AG20443 (cell line): ENCODE measurements at regions not wholly inside any gene's neighbourhood (a gene's known extent, or its start where the extent isn't known, plus 50 kb on each side); places are given as distances from the start of the nearest gene placed in this dataset.
"Not testable (repeated sequence)": the region's sequence is repeated elsewhere in the genome, so short reads cannot be mapped to it uniquely, and the experiment has no call there.

ENCODE experiments used
- DNase-seq: peaks from one replicate; pipeline ENCODE4 v3.0.0; 2012; ENCODE audit warnings: low spot score, mixed read lengths

DNA sequence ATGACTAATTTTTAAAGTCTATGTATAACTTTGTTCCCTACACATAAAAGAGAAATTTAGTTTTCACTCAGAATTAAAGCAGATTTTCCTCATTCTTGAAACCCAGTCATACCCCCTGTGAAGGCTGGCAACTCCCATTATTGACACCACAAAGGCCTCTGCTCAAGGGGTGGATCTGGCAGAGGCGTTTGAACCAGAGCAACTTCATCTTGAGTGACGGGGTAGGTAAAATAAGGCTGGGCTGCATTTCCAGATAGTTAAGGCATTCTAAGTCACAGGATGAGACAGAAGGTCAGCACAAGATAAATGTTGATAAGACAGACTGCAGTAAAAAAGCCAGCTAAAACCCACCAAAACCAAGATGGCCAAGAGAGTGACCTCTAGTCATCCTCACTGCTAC is 177.2 kb upstream of the OR13F1 start:
- no peak for DNase-seq

DNA sequence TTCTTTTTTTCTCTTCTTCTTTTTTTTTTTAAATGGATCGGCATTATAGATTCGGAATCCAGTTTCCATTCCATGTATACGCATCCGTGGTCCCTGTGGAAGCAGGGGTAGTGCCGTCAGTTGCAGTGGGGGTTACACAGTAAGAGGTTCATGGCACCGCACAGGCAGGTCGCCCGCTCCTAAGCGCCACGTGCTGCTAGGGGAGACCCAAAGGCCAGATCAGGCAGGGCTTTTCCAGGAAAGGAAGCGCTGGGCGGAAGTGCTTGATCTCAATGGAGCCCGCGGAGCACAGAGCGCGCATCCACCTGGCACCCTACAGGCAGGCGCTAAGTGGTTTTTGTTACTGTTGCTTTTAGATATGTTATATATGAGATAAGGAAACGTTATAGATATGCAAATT is 174.8 kb upstream of the OR13F1 start:
- no peak for DNase-seq

DNA sequence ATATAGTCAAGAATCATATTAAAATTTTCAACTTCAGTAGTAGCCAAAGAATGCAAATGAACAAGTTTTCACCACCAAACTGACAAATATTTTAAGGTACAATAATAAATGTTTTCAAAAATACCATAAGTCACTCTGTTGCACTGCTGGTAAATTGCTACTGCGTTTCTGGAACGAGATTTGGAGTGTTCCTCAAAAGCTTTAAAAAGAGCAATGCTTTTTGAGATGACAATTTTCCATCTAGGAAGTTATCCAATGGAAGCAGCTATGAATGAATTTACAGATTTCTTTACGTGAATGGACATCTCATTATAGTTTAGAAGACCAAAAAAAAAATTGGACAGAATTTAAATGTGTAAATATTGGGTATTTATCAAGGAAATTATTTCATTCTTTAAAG is 173.2 kb upstream of the OR13F1 start:
- DNase-seq, result no peak

DNA sequence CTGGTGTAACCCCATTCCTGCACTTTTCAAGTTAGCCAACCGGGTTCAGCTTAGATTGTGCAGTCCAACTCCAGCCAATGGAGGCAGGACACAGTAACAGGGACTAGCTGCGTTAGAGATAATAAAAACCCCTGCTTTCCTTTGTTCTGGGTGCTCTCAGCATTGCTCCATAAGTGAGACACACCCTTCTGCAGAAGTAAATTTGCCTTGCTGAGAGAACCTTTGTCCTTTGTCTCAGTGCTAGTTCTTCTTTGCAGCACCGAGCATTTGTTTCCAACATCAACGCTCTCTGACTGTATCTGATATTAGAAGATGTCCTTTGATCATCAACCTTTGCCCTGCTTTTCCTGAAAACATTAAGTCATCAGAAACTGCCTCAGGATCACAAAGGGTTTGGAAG is 169.5 kb upstream of the OR13F1 start:
- no peak for DNase-seq

DNA sequence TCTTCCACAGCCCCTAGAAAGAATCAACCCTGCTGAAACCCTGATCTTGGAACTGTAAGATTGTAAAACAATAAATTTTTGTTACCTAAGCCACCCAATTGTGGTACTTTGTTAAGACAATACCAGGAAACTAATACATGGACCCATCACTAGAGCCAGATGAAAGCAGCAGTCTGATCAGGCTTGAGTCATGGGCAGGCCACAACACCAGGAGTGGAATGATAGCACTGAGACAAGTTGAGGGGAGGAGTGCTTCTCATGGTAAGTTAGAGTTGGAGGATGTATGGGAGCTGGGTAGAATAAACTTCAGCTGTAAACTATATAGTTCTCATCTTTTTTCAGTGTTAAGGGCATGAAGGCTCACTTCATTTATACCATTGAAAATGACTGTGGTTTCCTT is 164.4 kb upstream of the OR13F1 start:
- no peak for DNase-seq

DNA sequence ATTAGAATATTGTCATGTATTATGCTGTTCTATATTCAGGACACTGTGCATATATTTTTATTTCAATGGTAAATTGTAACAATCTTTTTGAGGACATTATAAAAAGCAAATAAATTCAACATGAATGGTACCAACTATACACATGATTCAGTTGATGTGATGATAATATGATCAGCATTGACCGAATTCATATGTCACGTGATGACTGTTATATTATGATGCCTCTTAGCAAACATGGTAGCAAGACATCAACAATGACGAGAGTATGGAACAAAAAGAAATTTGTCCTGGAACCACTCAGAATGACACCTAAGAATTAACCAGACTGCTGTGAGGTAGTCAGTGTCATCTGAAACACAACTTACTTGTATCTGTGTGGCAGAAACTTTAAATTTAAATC is 161.5 kb upstream of the OR13F1 start:
- no peak for DNase-seq

DNA sequence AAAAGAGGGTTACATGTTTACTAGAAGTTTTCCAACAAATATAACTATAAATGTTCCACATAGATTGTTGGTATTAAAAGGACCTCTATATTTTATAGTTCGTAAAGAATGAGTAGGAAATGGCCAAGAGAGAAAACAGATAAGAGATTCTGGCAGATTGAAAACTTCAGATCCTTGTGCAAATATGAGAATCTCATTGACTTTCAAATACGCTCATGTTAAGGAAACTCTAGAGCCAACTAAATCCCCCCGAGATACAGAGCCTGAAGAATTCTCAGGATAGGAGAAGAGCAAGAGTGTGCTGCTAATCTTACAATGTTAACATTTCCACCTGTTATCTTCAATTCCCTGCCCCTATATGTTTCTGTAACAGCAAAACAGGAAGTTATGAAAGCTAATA is 159.0 kb upstream of the OR13F1 start:
- DNase-seq, result no peak

DNA sequence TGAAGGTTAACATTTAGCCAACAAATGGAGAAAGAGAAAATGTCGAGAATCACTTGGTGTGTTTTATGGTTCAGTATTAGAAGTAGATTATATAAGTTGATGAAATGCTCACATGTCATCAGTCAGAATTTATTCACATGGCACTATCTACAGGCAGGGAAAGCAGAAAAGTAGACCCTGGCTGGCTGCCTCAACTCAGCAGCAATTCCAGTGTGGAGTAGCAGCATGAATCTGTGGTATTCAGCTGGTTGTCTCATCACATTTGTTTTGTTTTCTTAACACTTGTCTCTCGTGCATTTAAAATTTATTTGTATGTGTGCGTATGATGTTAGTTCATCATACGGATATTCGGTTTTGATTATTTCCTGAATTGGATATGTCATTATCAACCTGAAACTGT is 153.5 kb upstream of the OR13F1 start:
- DNase-seq, result no peak

DNA sequence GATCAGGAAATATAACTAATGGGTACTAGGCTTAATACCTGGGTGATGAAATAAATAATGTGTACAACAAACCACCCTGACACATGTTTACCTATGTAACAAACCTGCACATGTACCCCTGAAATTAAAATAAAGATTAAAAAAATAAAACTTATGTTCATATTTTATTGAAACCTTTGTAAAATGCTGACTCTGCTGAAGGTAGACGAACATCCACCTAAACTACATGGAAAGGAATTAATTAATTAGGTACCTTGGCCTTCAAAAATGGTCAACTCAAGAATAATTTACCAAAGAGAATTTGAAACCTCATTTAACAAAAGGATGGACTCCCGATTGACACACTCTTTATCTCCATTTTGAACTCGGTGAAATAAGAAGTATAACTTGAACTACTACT is 152.3 kb upstream of the OR13F1 start:
- DNase-seq, result no peak

DNA sequence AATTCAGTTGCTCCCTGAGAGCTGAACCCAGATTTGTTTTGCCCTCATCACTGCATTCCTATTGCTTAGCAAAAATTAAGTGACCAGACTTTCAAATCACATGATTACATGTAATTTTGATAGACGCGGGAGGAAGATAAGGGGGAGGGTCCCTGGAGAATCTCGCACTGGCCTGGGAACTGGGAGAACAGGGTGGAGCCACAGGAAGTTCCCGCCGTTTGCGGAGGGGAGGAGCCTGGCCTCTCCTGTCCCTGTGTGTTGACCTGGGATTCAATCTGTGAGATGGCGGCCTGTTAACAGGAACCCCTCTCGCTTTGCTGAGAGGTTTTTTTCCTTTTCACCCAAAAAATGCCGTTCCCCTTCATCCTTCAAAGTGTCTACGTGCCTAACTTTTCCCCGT is 142.9 kb upstream of the OR13F1 start:
- DNase-seq, result no peak

DNA sequence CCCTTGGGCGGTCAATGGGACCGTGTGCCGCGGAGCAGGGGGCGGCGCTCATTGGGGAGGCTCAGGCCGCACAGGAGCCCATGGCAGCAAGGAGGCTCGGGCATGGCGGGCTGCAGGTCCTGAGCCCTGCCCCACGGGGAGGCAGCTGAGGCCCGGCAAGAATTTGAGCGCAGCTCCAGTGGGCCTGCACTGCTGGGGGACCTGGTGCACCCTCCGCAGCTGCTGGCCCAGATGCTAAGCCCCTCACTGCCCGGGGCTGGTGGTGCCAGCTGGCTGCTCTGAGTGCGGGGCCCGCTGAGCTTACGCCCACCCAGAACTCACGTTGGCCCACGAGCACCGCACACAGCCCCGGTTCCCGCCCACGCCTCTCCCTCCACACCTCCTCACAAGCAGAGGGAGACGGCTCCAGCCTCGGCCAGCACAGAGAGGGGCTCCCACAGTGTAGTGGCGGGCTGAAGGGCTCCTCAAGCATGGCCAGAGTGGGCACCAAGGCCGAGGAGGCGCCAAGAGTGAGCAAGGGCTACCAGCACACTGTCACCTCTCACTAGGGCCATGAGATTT is 141.1 kb upstream of the OR13F1 start:
- no peak for DNase-seq

DNA sequence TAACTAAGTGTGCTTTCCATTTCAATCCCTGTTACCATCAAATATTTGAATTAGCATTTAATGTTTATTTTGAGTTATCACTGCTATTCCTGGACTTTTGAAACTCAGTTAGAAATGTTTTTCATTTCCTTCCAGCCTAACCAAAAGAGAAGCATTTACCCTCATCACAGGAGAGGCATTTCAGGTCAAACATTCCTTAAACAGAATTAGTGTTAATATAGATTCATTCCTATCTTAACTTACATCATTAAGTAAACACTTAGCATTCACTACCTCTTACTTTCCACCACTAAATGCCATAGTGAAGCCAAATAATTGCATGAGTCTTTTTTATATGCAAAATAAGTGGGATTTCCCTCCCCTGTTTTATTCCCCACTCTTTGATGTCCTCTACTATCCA is 136.6 kb upstream of the OR13F1 start:
- DNase-seq, result no peak

DNA sequence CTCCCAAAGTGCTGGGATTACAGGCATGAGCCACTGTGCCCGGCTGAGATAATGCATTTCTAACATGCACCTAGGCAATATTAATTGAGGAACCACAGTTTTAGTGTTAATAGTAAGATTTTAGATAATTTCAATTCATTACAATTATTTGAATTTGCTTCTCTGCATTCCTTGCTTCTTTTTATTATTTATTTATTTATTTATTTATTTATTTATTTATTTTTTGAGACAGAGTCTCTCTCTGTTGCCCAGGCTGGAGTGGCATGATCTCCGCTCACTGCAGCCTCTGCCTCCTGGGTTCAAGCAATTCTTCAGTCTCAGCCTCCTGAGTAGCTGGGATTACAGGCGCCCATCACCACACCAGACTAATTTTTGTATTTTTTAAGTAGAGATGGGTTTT is 135.7 kb upstream of the OR13F1 start:
- DNase-seq, result not testable (repeated sequence)

DNA sequence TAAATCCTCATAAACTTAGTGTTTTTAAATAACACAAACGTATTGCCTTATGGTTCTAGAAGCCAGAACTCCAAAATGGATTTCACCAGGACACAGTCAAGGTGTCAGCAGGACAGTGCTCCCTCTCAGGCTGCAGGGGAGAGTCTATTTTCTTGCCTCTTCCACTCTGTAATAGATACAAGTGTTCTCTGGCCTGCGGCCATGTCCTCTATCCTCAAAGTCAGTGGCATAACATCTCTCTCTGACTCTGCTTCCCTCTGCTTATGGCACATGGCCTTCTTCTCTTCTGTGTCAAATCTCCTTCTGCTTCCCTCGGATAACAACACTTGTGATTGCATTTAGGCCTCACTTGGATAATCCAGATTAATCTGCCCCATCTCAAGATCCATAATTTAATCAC is 129.4 kb upstream of the OR13F1 start:
- no peak for DNase-seq

DNA sequence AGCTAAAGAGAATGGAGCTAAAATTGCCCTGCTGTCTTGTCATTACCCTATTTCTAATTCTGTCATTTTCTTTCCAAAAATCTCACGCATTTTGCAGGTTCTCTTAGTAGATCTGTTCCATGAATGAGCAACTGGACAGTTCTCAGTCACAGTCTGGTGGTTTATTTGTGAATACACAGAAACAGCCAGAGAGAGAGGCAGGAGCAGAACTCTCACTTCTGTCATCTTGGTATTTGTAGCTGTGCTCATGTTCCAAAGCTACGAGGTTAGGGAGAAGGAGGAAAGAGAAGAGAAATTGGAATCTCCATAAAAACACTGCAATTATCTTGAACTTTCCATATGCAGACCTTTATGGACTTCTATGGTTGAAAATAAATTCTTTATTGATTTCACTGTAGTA is 118.0 kb upstream of the OR13F1 start:
- no peak for DNase-seq

DNA sequence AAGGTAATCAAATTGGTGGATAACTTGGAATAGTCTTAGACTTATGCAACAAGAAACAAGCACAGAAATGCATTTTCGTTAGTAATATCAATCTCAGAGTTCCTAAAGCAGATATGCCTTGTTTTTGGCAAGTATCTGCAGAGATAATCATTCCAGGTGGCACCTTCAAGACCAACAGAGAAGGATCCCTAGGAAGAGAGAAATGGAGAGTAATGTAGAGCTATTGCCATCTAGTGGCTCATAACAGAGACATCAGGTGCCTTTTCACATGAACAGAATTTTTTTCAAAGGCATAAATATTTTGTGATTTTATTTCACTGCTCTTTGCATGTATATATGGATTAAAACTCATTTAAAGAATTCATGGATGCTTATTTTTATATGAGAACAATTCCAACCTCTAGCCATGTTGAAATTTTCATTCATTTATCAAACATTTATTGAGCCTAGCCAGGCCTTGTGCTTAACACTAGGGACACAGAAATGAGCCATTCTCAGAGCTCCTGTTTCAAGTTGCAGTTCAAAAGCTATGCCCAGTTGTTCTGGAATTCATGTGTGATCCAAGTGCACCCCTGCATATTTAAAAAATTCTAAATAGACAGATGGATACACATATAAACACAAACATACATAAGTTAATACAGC is 117.5 kb upstream of the OR13F1 start:
- peak; percentile 44 for DNase-seq

DNA sequence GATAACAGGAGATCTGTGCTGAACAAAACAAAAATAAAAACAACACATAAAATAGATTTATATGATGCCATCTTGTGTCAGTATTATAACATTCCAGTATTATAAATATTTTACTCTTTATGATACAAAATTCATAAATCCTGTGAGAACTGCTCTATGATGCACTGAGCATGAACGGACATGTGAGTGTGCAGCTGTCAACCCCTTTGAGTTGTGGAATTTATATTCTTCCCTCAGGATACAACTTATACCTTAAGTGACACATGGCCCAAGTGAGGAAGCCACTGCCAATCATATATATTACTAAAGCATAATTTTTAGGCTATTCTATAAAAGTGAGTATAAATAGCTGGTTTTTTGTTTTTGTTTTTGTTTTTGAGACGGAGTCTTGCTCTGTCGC is 116.0 kb upstream of the OR13F1 start:
- DNase-seq, result no peak

DNA sequence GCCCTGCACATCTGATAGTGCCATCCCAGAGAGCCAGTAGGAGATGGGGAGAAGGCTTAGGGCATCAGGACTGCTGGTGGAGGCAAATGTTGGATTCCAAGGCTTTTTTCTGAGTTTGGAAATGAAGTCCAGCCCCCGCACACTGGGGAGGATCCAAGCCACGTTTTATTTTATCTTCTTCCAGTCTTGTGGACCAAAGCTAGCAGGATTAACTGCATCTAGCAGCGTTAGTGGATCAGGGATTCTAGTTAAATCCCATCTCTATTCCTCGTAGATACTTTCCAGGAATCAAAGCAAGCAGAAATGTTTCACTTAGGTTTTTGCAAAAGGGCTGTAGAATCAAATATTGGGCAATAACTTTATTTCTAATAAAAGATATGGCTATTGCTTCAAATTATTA is 114.7 kb upstream of the OR13F1 start:
- DNase-seq, result no peak

DNA sequence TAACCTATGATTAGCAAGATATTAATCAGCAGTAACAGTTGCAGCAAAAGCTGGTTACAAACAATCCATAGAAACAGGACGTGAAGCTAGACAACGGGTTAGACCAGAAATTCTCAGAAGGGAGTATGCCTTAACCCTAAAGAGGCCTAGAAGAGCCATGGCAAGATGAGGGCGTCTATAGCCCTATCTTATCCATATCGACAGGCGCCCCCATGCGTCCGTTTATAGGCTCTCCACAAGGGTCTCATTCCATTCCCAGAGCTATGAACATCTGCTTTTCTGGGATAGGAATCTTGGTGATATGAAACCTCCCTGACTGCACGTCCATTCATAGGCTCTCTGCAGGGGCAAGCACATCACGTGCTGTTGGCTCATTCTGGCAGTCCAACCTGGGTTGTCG is 109.2 kb upstream of the OR13F1 start:
- DNase-seq, result not testable (repeated sequence)

DNA sequence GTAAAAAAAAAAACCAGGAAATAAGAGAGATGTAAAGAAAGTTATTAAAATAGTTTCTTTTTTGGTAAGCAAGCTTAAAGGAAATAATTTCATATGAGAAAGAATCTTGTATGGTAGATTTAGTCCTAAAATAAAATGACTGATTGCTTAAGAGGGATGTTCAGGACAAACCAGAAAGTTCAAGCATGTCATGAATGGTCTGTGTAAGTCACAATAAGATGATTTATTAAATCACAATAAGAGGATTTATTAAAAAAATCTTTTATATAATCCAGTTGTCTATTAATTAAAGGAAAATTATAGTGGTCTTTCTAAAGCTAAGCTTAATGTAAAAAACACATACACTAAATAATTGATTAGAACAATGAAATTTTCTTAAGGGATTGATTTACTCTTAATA is 91.8 kb upstream of the OR13F1 start:
- no peak for DNase-seq

DNA sequence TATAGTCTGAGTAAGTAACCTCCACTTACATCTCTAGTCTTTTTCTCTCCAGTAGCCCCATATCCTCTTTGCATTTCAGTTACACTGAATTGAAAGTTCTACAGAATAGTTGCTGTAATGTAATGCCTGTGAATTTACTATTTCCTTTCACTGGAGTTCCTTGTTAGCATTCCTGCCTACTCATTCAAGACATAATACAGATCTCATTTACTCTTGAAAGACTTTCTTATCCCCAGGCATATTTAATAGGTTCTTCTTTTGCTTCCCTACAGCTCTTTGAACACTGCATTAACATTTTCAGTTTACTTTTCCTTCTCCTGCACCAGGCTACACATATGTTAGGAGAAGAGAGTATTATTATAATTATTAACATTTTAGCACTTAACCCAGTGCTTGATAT is 87.6 kb upstream of the OR13F1 start:
- no peak for DNase-seq

DNA sequence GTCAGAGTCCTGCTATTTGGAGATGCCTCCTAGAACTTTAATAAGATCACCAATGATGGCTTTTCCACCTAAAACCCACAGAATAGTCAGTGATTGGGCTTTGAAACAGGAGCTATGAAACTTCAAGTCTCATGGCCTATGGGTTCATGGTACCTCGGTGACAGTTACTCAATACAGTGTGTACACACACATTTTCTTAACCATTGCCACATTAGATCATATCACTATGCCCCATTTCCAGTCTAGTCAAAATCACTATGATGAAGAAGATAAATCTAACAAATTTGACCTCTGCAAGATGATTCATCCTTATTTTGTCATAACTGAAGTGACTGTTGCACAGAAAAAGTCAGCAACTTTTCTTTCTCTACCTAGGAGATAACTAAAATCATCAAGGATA is 86.8 kb upstream of the OR13F1 start:
- no peak for DNase-seq

DNA sequence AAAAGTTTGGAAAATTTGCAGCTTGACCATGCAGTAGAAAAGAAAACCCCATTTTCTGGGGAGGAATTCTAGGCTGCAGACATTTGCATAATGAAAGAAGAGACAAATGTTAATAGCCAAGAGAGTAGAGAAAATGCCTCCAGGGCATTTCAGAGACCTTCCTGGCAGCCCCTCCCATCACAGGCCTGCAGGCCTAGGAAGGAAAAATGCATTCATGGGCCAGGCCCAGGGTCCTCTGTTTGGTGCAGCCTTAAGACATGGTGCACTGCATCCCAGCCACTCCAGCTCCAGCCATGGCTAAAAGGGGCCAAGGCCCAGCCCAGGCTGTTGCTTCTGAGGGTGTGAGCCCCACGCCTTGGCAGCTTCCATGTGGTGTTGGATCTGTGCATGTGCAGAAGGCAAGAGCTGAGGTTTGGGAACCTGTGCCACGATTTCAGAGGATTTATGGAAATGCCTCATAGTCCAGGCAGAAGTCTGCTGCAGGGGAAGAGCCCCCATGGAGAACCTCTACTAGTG is 75.0 kb upstream of the OR13F1 start:
- no peak for DNase-seq

DNA sequence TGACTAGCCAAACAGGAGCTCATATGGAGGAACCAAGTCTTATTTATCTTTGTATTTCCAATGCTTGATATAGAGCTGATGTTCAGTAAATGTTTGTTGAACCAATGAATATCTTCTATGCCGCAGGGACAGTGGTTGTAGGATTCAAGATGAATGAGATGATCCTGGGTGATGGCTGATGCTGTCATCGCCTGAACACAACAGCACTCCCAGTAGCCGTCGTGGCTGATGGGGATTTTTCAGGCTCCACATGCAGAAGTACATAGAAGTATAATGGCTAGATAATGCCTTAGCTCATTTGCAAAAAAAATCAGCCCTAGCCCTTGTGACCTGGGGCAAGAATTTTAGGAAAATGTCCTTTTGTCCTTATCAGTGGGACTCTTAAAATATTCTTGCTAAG is 69.0 kb upstream of the OR13F1 start:
- no peak for DNase-seq
